ENCODE measurements at regions not wholly inside any gene's neighbourhood (a gene's known extent, or its start where the extent isn't known, plus 50 kb on each side); places are given as distances from the start of the nearest gene placed in this dataset.

DNA sequence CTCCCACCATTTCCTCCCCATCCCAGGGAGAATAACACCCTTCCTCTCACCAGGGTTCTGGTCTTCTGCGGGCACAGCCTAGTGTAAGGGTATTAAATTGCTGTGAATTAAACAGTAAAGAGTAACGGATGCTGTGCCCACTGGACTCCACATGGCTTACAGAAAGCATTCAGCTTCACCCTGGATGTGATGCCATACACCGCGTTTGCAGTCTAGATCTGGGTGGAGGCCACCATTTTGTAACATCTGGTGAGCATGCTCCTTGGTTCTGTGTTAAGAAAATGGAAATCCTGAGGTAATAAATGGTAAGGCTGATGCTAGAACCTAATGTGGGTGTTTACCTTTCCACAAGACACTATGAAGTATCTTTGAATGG lies 331.8 kb upstream of the B3GAT1 start:
- Histone ChIP-seq H3K79me2 (ENCODE audit: insufficient read depth, low read length) (no peaks in the 10 kb centered on the region), H2BK120ac (ENCODE audit: low read depth, low read length, poor library complexity, severe bottlenecking) (no peak overlapping the region), H3K9ac (ENCODE audit: extremely low read depth, insufficient read length, low read length) (no peak overlapping the region), H4K91ac (ENCODE audit: insufficient read length, low read depth, low read length) (no peak overlapping the region), H2BK5ac (ENCODE audit: insufficient read length, low read length) (no peak overlapping the region), H2AFZ (ENCODE audit: low read length) (no peak overlapping the region), H2BK20ac (ENCODE audit: low read depth, low read length, poor library complexity, severe bottlenecking) (no peak overlapping the region), H3K79me1 (ENCODE audit: insufficient read depth, low read depth, low read length, poor library complexity, severe bottlenecking) (no peaks in the 10 kb centered on the region), H3K23me2 (ENCODE audit: insufficient read length, low read depth, low read length, poor library complexity, severe bottlenecking) (no peaks in the 10 kb centered on the region), H3K4me1 (ENCODE audit: insufficient read depth, low read length) (no peaks in the 10 kb centered on the region), H4K5ac (ENCODE audit: insufficient read length, low read depth, low read length) (no peak overlapping the region), H3T11ph (ENCODE audit: low read length) (no peak overlapping the region), H2AK5ac (ENCODE audit: insufficient read length, low read length) (no peak overlapping the region), H3K4me2 (ENCODE audit: insufficient read depth, insufficient read length, low read length) (no peak overlapping the region), H4K20me1 (ENCODE audit: control insufficient read depth, insufficient read depth, insufficient read length) (no peaks in the 10 kb centered on the region), H2BK12ac (ENCODE audit: insufficient read length, low read depth, low read length) (no peak overlapping the region), H3K14ac (ENCODE audit: insufficient read depth, low read length) (no peak overlapping the region), H3K23ac (ENCODE audit: insufficient read length, low read depth, low read length) (no peak overlapping the region), H4K8ac (replicated peaks; ENCODE audit: insufficient read length, low read depth, low read length) (no peak overlapping the region), H3K56ac (ENCODE audit: insufficient read length, low read depth, low read length) (no peak overlapping the region), H3K9me3 (ENCODE audit: control insufficient read depth, low read depth, low read length) (peaks cover 10% of the 10 kb centered on the region), H2BK15ac (ENCODE audit: low read depth, low read length) (no peak overlapping the region), H3K18ac (ENCODE audit: insufficient read length, low read depth, low read length) (no peak overlapping the region), H3K27ac (ENCODE audit: insufficient read length, low read depth, low read length) (no peak overlapping the region), H3K27me3 (ENCODE audit: insufficient read depth, low read length) (no peaks in the 10 kb centered on the region), H3K4ac (ENCODE audit: low read depth, low read length) (no peak overlapping the region)
- H3K4me3 Mint-ChIP-seq = no peak overlapping the region
- DNase-seq = no peak
- peaks cover 17 to 22% of the 10 kb centered on the region in 2 experiments for H3K9me3 Mint-ChIP-seq
- TF ChIP-seq, protein P1, sequence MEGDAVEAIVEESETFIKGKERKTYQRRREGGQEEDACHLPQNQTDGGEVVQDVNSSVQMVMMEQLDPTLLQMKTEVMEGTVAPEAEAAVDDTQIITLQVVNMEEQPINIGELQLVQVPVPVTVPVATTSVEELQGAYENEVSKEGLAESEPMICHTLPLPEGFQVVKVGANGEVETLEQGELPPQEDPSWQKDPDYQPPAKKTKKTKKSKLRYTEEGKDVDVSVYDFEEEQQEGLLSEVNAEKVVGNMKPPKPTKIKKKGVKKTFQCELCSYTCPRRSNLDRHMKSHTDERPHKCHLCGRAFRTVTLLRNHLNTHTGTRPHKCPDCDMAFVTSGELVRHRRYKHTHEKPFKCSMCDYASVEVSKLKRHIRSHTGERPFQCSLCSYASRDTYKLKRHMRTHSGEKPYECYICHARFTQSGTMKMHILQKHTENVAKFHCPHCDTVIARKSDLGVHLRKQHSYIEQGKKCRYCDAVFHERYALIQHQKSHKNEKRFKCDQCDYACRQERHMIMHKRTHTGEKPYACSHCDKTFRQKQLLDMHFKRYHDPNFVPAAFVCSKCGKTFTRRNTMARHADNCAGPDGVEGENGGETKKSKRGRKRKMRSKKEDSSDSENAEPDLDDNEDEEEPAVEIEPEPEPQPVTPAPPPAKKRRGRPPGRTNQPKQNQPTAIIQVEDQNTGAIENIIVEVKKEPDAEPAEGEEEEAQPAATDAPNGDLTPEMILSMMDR (conservative IDR thresholded peaks at IDR 0.05) = no peak
- no peak overlapping the region for H3K27ac Mint-ChIP-seq
- H3K27me3 Mint-ChIP-seq (ENCODE audit: low read depth) = peaks cover 15% of the 10 kb centered on the region
- WGBS (ENCODE audit: extremely low coverage, insufficient read length, low lambda C conversion rate) = no CpG with 5 or more reads among the region's 4 CpGs
- peaks cover 6 to 10% of the 10 kb centered on the region in 2 experiments for H3K4me1 Mint-ChIP-seq
- peaks cover 7 to 20% (median 8%) of the 10 kb centered on the region in 3 experiments for H3K36me3 Mint-ChIP-seq (ENCODE audit: insufficient read depth in 1 of 3, low read depth in 3 of 3)
